Caco-2 (cell line): ENCODE measurements at regions not wholly inside any gene's neighbourhood (a gene's known extent, or its start where the extent isn't known, plus 50 kb on each side); places are given as distances from the start of the nearest gene placed in this dataset.
"Not testable (repeated sequence)": the region's sequence is repeated elsewhere in the genome, so short reads cannot be mapped to it uniquely, and the experiment has no call there.

Source experiments
- BruUV-seq: library from RNA; stranded (reverse); fragments of 400-500 nt; replicated peaks from 2 replicates; lab custom pipeline; 2021; lab: Mats Ljungman, UMichigan
- CTCF ChIA-PET: fragments of 300-600 bp; sonication (Branson Sonifier 250); formaldehyde crosslinking; loops from one replicate; lab custom pipeline; 2022; ENCODE audit warnings: antibody characterized with exemption; lab: Charles Lee
- POLR2A ChIA-PET: fragments of 300-600 bp; sonication (Branson Sonifier 250); formaldehyde crosslinking; loops from one replicate; lab custom pipeline; 2022; ENCODE audit warnings: antibody characterized with exemption; lab: Charles Lee
- DNase-seq, 2 experiments: peaks; one replicate each; pipeline versions ENCODE4 v3.0.0 to v3.0.0-alpha.2; 2020 to 2022
- H3K27me3 ChIP-seq: replicated peaks from 2 replicates; pipeline ENCODE4 v1.6.0; 2011; ENCODE audit warnings: low read length; ENCODE audit not compliant: control insufficient read depth, insufficient read depth
- H3K36me3 ChIP-seq: 2 replicates; pipeline ENCODE4 v1.5.1; 2011; ENCODE audit warnings: low read length; ENCODE audit not compliant: control insufficient read depth, insufficient read depth
- H3K4me1 ChIP-seq: fragments of 250-450 bp; sonication (Bioruptor Pico); 2 replicates; pipeline ENCODE4 v1.5.1; 2020; ENCODE audit warnings: mild to moderate bottlenecking
- H3K4me3 ChIP-seq: 2 replicates; pipeline ENCODE4 v1.5.1; 2011; ENCODE audit warnings: low read depth, mild to moderate bottlenecking, control low read depth, low read length
- H3K9me3 ChIP-seq: fragments of 250-450 bp; sonication (Bioruptor Pico); 2 replicates; pipeline ENCODE4 v1.5.1; 2020; ENCODE audit warnings: mild to moderate bottlenecking, moderate library complexity
- H3K27ac Mint-ChIP-seq: one replicate; pipeline ENCODE4 v1.8.0; 2022; ENCODE audit warnings: mixed read lengths; ENCODE audit not compliant: unreplicated experiment
- H3K27me3 Mint-ChIP-seq: one replicate; pipeline ENCODE4 v1.8.0; 2022; ENCODE audit warnings: mixed read lengths; ENCODE audit not compliant: insufficient read depth, unreplicated experiment
- H3K36me3 Mint-ChIP-seq: one replicate; pipeline ENCODE4 v1.8.0; 2022; ENCODE audit warnings: mild to moderate bottlenecking, mixed read lengths; ENCODE audit not compliant: insufficient read depth, unreplicated experiment
- H3K4me1 Mint-ChIP-seq: one replicate; pipeline ENCODE4 v1.8.0; 2022; ENCODE audit warnings: low read depth, mixed read lengths; ENCODE audit not compliant: unreplicated experiment
- H3K4me3 Mint-ChIP-seq: one replicate; pipeline ENCODE4 v1.8.0; 2022; ENCODE audit warnings: mild to moderate bottlenecking, moderate library complexity, mixed read lengths; ENCODE audit not compliant: unreplicated experiment
- H3K9me3 Mint-ChIP-seq: one replicate; pipeline ENCODE4 v1.8.0; 2022; ENCODE audit warnings: mixed read lengths; ENCODE audit not compliant: unreplicated experiment
- CTCF ChIP-seq, 2 experiments: fragments of 200-600 bp in 1 of 2; IDR thresholded peaks; 1 replicate in 1 of 2; 2 replicates in 1 of 2; pipeline versions ENCODE4 v1.5.1 to v1.8.0; 2011 to 2022; ENCODE audit warnings: antibody characterized with exemption in 1 of 2, control low read depth in 1 of 2, inconsistent platforms in 1 of 2, low read depth in 1 of 2, low read length in 1 of 2, mild to moderate bottlenecking in 1 of 2, moderate library complexity in 1 of 2; ENCODE audit not compliant: insufficient read depth in 1 of 2, severe bottlenecking in 1 of 2, unreplicated experiment in 1 of 2
- intact Hi-C: fragments of 100-400 bp; cut with micrococcal nuclease; formaldehyde crosslinking; loops from one replicate; pipeline ENCODE4 v1.10.0; 2022; ENCODE audit not compliant: unreplicated experiment

GRCh38 chr9:39588500-39589137 lies 233.2 kb downstream of the SPATA31A1 start:
- Mint-ChIP-seq H3K27ac (no peak overlapping the region), H3K4me1 (no peaks in the 10 kb centered on the region), H3K27me3 (no peaks in the 10 kb centered on the region), H3K36me3 (no peaks in the 10 kb centered on the region), H3K9me3 (no peaks in the 10 kb centered on the region), H3K4me3 (no peak overlapping the region)
- TF ChIP-seq CTCF (IDR thresholded peaks at IDR 0.05; ENCODE audit: insufficient read depth in 1 of 2, low read depth in 1 of 2, low read length in 1 of 2, severe bottlenecking in 1 of 2, unreplicated experiment in 1 of 2): no peak
- Histone ChIP-seq H3K36me3 (no peaks in the 10 kb centered on the region), H3K4me1 (no peaks in the 10 kb centered on the region), H3K27me3 (no peaks in the 10 kb centered on the region), H3K9me3 (0 out of 2 replicates have a peak, but pooled peaks cover 3% of the 10 kb centered on the region), H3K4me3 (no peak overlapping the region)
- no peak for DNase-seq
- BruUV-seq: no TSS peak
- POLR2A ChIA-PET: no interaction called here
- CTCF ChIA-PET: no interaction called here
- intact Hi-C loops: no loop called here

- POLR2A ChIA-PET, intact Hi-C loops, H3K4me1 ChIP-seq, H3K36me3 ChIP-seq, H3K4me1 Mint-ChIP-seq, H3K4me3 Mint-ChIP-seq, CTCF ChIA-PET, H3K9me3 ChIP-seq, DNase-seq, H3K4me3 ChIP-seq, BruUV-seq, H3K9me3 Mint-ChIP-seq, H3K36me3 Mint-ChIP-seq, H3K27me3 Mint-ChIP-seq, H3K27me3 ChIP-seq, H3K27ac Mint-ChIP-seq: not testable (repeated sequence)
Measured at GRCh38 chr9:39604089-39604488, 248.6 kb downstream of the SPATA31A1 start.

GRCh38 chr9:39611449-39612231 lies 256.2 kb downstream of the SPATA31A1 start:
- H3K36me3 Mint-ChIP-seq, POLR2A ChIA-PET, H3K27ac Mint-ChIP-seq, DNase-seq, CTCF ChIA-PET, H3K4me1 Mint-ChIP-seq, H3K36me3 ChIP-seq, BruUV-seq, H3K4me3 ChIP-seq, intact Hi-C loops, H3K9me3 Mint-ChIP-seq, H3K4me1 ChIP-seq, H3K27me3 ChIP-seq, H3K4me3 Mint-ChIP-seq, H3K27me3 Mint-ChIP-seq, H3K9me3 ChIP-seq: not testable (repeated sequence)

GRCh38 chr9:39616480-39616879 lies 261.0 kb downstream of the SPATA31A1 start:
- H3K4me1 Mint-ChIP-seq, intact Hi-C loops, H3K27me3 Mint-ChIP-seq, POLR2A ChIA-PET, H3K4me3 ChIP-seq, H3K36me3 Mint-ChIP-seq, H3K27me3 ChIP-seq, H3K36me3 ChIP-seq, CTCF ChIA-PET, BruUV-seq, H3K27ac Mint-ChIP-seq, H3K9me3 ChIP-seq, H3K4me1 ChIP-seq, DNase-seq, H3K9me3 Mint-ChIP-seq, H3K4me3 Mint-ChIP-seq: not testable (repeated sequence)

GRCh38 chr9:39624048-39624447 lies 268.6 kb downstream of the SPATA31A1 start:
- CTCF ChIA-PET, H3K27me3 ChIP-seq, H3K27me3 Mint-ChIP-seq, DNase-seq, H3K36me3 ChIP-seq, intact Hi-C loops, H3K4me1 Mint-ChIP-seq, H3K4me3 ChIP-seq, POLR2A ChIA-PET, BruUV-seq, H3K9me3 Mint-ChIP-seq, H3K4me3 Mint-ChIP-seq, H3K36me3 Mint-ChIP-seq, H3K4me1 ChIP-seq, H3K9me3 ChIP-seq, H3K27ac Mint-ChIP-seq: not testable (repeated sequence)

GRCh38 chr9:39632071-39632470 lies 276.6 kb downstream of the SPATA31A1 start:
- CTCF ChIA-PET, H3K4me1 Mint-ChIP-seq, BruUV-seq: not testable (repeated sequence)

More at GRCh38 chr9:39632071-39632470, 276.6 kb downstream of the SPATA31A1 start:
- POLR2A ChIA-PET, H3K4me3 Mint-ChIP-seq, intact Hi-C loops, DNase-seq, H3K9me3 ChIP-seq, H3K4me3 ChIP-seq, H3K27me3 ChIP-seq, H3K4me1 ChIP-seq, H3K27me3 Mint-ChIP-seq, H3K9me3 Mint-ChIP-seq, H3K36me3 ChIP-seq, H3K27ac Mint-ChIP-seq, H3K36me3 Mint-ChIP-seq: not testable (repeated sequence)
